ENCODE measurements at regions not wholly inside any gene's neighbourhood (a gene's known extent, or its start where the extent isn't known, plus 50 kb on each side); places are given as distances from the start of the nearest gene placed in this dataset.
"Not testable (repeated sequence)": the region's sequence is repeated elsewhere in the genome, so short reads cannot be mapped to it uniquely, and the experiment has no call there.

GRCh38 chr13:109702030-109702597 is 84.3 kb downstream of the IRS2 start:
- H3K27ac Mint-ChIP-seq (ENCODE audit: unreplicated experiment); DNase-seq (ENCODE audit: low read depth, low spot score); H3K4me3 Mint-ChIP-seq; H3K9me3 Mint-ChIP-seq; H3K27me3 Mint-ChIP-seq (ENCODE audit: low read depth); H3K36me3 Mint-ChIP-seq (ENCODE audit: low read depth): not testable (repeated sequence)
- H3K4me1 Mint-ChIP-seq, result peaks cover 11% of the 10 kb centered on the region

- no peaks in the 10 kb centered on the region for H3K27me3 Mint-ChIP-seq (ENCODE audit: low read depth)
- no peaks in the 10 kb centered on the region for H3K36me3 Mint-ChIP-seq (ENCODE audit: low read depth)
- peaks cover 7% of the 10 kb centered on the region for H3K4me1 Mint-ChIP-seq
- H3K27ac Mint-ChIP-seq (ENCODE audit: unreplicated experiment), result no peak overlapping the region
- H3K4me3 Mint-ChIP-seq, result no peak overlapping the region
- TF ChIP-seq CTCF (conservative IDR thresholded peaks at IDR 0.05), result no peak
- H3K9me3 Mint-ChIP-seq, result peaks cover 5% of the 10 kb centered on the region
- DNase-seq (ENCODE audit: low read depth, low spot score), result no peak
Observed at GRCh38 chr13:109700176-109700575, 86.2 kb downstream of the IRS2 start.

GRCh38 chr13:109699628-109700071 is 86.7 kb downstream of the IRS2 start:
- DNase-seq (ENCODE audit: low read depth, low spot score), result no peak
- no peaks in the 10 kb centered on the region for H3K36me3 Mint-ChIP-seq (ENCODE audit: low read depth)

GRCh38 chr13:109698779-109699178 is 87.6 kb downstream of the IRS2 start:
- peaks cover 2% of the 10 kb centered on the region for H3K9me3 Mint-ChIP-seq
- H3K27me3 Mint-ChIP-seq (ENCODE audit: low read depth), result no peaks in the 10 kb centered on the region
- peaks cover 7% of the 10 kb centered on the region for H3K4me1 Mint-ChIP-seq
- no peak for TF ChIP-seq CTCF (conservative IDR thresholded peaks at IDR 0.05)
- H3K36me3 Mint-ChIP-seq (ENCODE audit: low read depth), result no peaks in the 10 kb centered on the region
- no peak for DNase-seq (ENCODE audit: low read depth, low spot score)
- H3K4me3 Mint-ChIP-seq, result no peak overlapping the region
- no peak overlapping the region for H3K27ac Mint-ChIP-seq (ENCODE audit: unreplicated experiment)

More at GRCh38 chr13:109699628-109700071, 86.7 kb downstream of the IRS2 start:
- TF ChIP-seq CTCF (conservative IDR thresholded peaks at IDR 0.05), result no peak
- Mint-ChIP-seq H3K27me3 (ENCODE audit: low read depth) (no peaks in the 10 kb centered on the region), H3K4me3 (no peak overlapping the region), H3K4me1 (peaks cover 7% of the 10 kb centered on the region), H3K9me3 (peaks cover 5% of the 10 kb centered on the region), H3K27ac (ENCODE audit: unreplicated experiment) (no peak overlapping the region)

GRCh38 chr13:109697936-109698335 is 88.4 kb downstream of the IRS2 start:
- Mint-ChIP-seq H3K27ac (ENCODE audit: unreplicated experiment) (no peak overlapping the region), H3K36me3 (ENCODE audit: low read depth) (no peaks in the 10 kb centered on the region), H3K4me3 (no peak overlapping the region), H3K27me3 (ENCODE audit: low read depth) (no peaks in the 10 kb centered on the region), H3K4me1 (peaks cover 7% of the 10 kb centered on the region), H3K9me3 (no peaks in the 10 kb centered on the region)
- no peak for DNase-seq (ENCODE audit: low read depth, low spot score)
- TF ChIP-seq CTCF (conservative IDR thresholded peaks at IDR 0.05), result no peak

- Mint-ChIP-seq H3K4me3 (no peak overlapping the region), H3K36me3 (ENCODE audit: low read depth) (no peaks in the 10 kb centered on the region), H3K27ac (ENCODE audit: unreplicated experiment) (no peak overlapping the region), H3K9me3 (no peaks in the 10 kb centered on the region), H3K4me1 (peaks cover 6% of the 10 kb centered on the region), H3K27me3 (ENCODE audit: low read depth) (no peaks in the 10 kb centered on the region)
- TF ChIP-seq CTCF (conservative IDR thresholded peaks at IDR 0.05), result no peak
- no peak for DNase-seq (ENCODE audit: low read depth, low spot score)
Observed at GRCh38 chr13:109695402-109696190, 90.8 kb downstream of the IRS2 start.

All from neural crest cell (in vitro differentiated cells).